ENCODE measurements at regions not wholly inside any gene's neighbourhood (a gene's known extent, or its start where the extent isn't known, plus 50 kb on each side); places are given as distances from the start of the nearest gene placed in this dataset.

- Histone ChIP-seq H2AFZ (no peak overlapping the region), H3K9me2 (replicated peaks; ENCODE audit: insufficient read depth) (no peaks in the 10 kb centered on the region), H3K27ac (no peak overlapping the region), H3K4me2 (no peak overlapping the region), H3K4me1 (ENCODE audit: insufficient read depth) (no peaks in the 10 kb centered on the region), H4K20me1 (ENCODE audit: insufficient read depth, poor library complexity, severe bottlenecking) (no peaks in the 10 kb centered on the region), H3K27me3 (no peaks in the 10 kb centered on the region), H3K9me3 (ENCODE audit: low read depth) (no peaks in the 10 kb centered on the region), H3K36me3 (replicated peaks; ENCODE audit: insufficient read depth, low read depth) (no peaks in the 10 kb centered on the region), H3K4me3 (no peak overlapping the region), H3K79me2 (no peaks in the 10 kb centered on the region)
- TF ChIP-seq EZH2 (IDR thresholded peaks at IDR 0.05; ENCODE audit: borderline replicate concordance) (no peak), EZH2phosphoT487 (IDR thresholded peaks at IDR 0.05; ENCODE audit: low read depth, severe bottlenecking, unreplicated experiment) (no peak), CTCF (IDR thresholded peaks at IDR 0.05; ENCODE audit: poor library complexity) (no peak)
- no peak for DNase-seq (ENCODE audit: low spot score)
- WGBS (ENCODE audit: low lambda C conversion rate, missing lambda C conversion rate) = 88% methylated on average over 8 of the region's 8 CpGs
Observed at GRCh38 chr6:169994739-169995138, 243.3 kb downstream of the ERMARD start.

GRCh38 chr6:169993861-169994481 is 242.5 kb downstream of the ERMARD start:
- H3K27ac ChIP-seq = no peak overlapping the region
- no peaks in the 10 kb centered on the region for H3K4me1 ChIP-seq (ENCODE audit: insufficient read depth)
- TF ChIP-seq CTCF (IDR thresholded peaks at IDR 0.05; ENCODE audit: poor library complexity) (no peak), EZH2 (IDR thresholded peaks at IDR 0.05; ENCODE audit: borderline replicate concordance) (no peak), EZH2phosphoT487 (IDR thresholded peaks at IDR 0.05; ENCODE audit: low read depth, severe bottlenecking, unreplicated experiment) (no peak)
- H3K9me2 ChIP-seq (replicated peaks; ENCODE audit: insufficient read depth) = no peaks in the 10 kb centered on the region
- no peaks in the 10 kb centered on the region for H4K20me1 ChIP-seq (ENCODE audit: insufficient read depth, poor library complexity, severe bottlenecking)
- no peak for DNase-seq (ENCODE audit: low spot score)
- H3K9me3 ChIP-seq (ENCODE audit: low read depth) = no peaks in the 10 kb centered on the region
- no peaks in the 10 kb centered on the region for H3K36me3 ChIP-seq (replicated peaks; ENCODE audit: insufficient read depth, low read depth)
- no peaks in the 10 kb centered on the region for H3K79me2 ChIP-seq
- H3K27me3 ChIP-seq = no peaks in the 10 kb centered on the region
- H2AFZ ChIP-seq = no peak overlapping the region
- no peak overlapping the region for H3K4me2 ChIP-seq
- 93% methylated on average over 16 of the region's 16 CpGs for WGBS (ENCODE audit: low lambda C conversion rate, missing lambda C conversion rate)
- no peak overlapping the region for H3K4me3 ChIP-seq

GRCh38 chr6:169991913-169992312 is 240.5 kb downstream of the ERMARD start:
- H3K4me2 ChIP-seq = no peak overlapping the region
- 93% methylated on average over 8 of the region's 8 CpGs for WGBS (ENCODE audit: low lambda C conversion rate, missing lambda C conversion rate)
- H3K4me3 ChIP-seq = no peak overlapping the region
- TF ChIP-seq EZH2 (IDR thresholded peaks at IDR 0.05; ENCODE audit: borderline replicate concordance) (no peak), EZH2phosphoT487 (IDR thresholded peaks at IDR 0.05; ENCODE audit: low read depth, severe bottlenecking, unreplicated experiment) (no peak), CTCF (IDR thresholded peaks at IDR 0.05; ENCODE audit: poor library complexity) (no peak)
- H2AFZ ChIP-seq = no peak overlapping the region
- no peaks in the 10 kb centered on the region for H3K4me1 ChIP-seq (ENCODE audit: insufficient read depth)
- no peaks in the 10 kb centered on the region for H3K27me3 ChIP-seq
- no peak overlapping the region for H3K27ac ChIP-seq
- no peaks in the 10 kb centered on the region for H3K9me3 ChIP-seq (ENCODE audit: low read depth)
- no peaks in the 10 kb centered on the region for H3K79me2 ChIP-seq
- DNase-seq (ENCODE audit: low spot score) = no peak
- no peaks in the 10 kb centered on the region for H3K9me2 ChIP-seq (replicated peaks; ENCODE audit: insufficient read depth)
- H3K36me3 ChIP-seq (replicated peaks; ENCODE audit: insufficient read depth, low read depth) = no peaks in the 10 kb centered on the region
- no peaks in the 10 kb centered on the region for H4K20me1 ChIP-seq (ENCODE audit: insufficient read depth, poor library complexity, severe bottlenecking)
